ENCODE measurements at regions not wholly inside any gene's neighbourhood (a gene's known extent, or its start where the extent isn't known, plus 50 kb on each side); places are given as distances from the start of the nearest gene placed in this dataset.

GRCh38 chr16:82405736-82406135 is 221.0 kb upstream of the CDH13 start:
- Histone ChIP-seq H3K27me3 (no peaks in the 10 kb centered on the region), H3K9me3 (replicated peaks) (no peaks in the 10 kb centered on the region), H3K4me3 (no peak overlapping the region), H3K36me3 (no peaks in the 10 kb centered on the region), H3K4me1 (no peaks in the 10 kb centered on the region), H3K27ac (no peak overlapping the region)
- DNase-seq: no peak

GRCh38 chr16:82404586-82405315 is 222.0 kb upstream of the CDH13 start:
- no peak for DNase-seq
- no peaks in the 10 kb centered on the region for H3K9me3 ChIP-seq (replicated peaks)
- H3K27ac ChIP-seq: no peak overlapping the region
- no peaks in the 10 kb centered on the region for H3K4me1 ChIP-seq
- H3K27me3 ChIP-seq: no peaks in the 10 kb centered on the region
- no peaks in the 10 kb centered on the region for H3K36me3 ChIP-seq
- no peak overlapping the region for H3K4me3 ChIP-seq

- Histone ChIP-seq H3K27me3 (no peaks in the 10 kb centered on the region), H3K4me3 (no peak overlapping the region), H3K9me3 (replicated peaks) (no peaks in the 10 kb centered on the region), H3K27ac (no peak overlapping the region), H3K36me3 (no peaks in the 10 kb centered on the region), H3K4me1 (no peaks in the 10 kb centered on the region)
- DNase-seq: no peak
Observed at GRCh38 chr16:82402665-82403218, 224.0 kb upstream of the CDH13 start.

GRCh38 chr16:82400046-82400445 is 226.7 kb upstream of the CDH13 start:
- Histone ChIP-seq H3K36me3 (no peaks in the 10 kb centered on the region), H3K27me3 (no peaks in the 10 kb centered on the region)
- no peak for DNase-seq

GRCh38 chr16:82396509-82396908 is 226.5 kb upstream of the MPHOSPH6 start:
- no peaks in the 10 kb centered on the region for H3K9me3 ChIP-seq (replicated peaks)
- H3K27ac ChIP-seq: no peak overlapping the region
- no peak for DNase-seq
- H3K36me3 ChIP-seq: no peaks in the 10 kb centered on the region
- no peak overlapping the region for H3K4me3 ChIP-seq
- H3K4me1 ChIP-seq: no peaks in the 10 kb centered on the region
- no peaks in the 10 kb centered on the region for H3K27me3 ChIP-seq

More at GRCh38 chr16:82400046-82400445, 226.7 kb upstream of the CDH13 start:
- Histone ChIP-seq H3K4me1 (no peaks in the 10 kb centered on the region), H3K9me3 (replicated peaks) (no peaks in the 10 kb centered on the region), H3K4me3 (no peak overlapping the region), H3K27ac (no peak overlapping the region)

- no peaks in the 10 kb centered on the region for H3K27me3 ChIP-seq
Observed at GRCh38 chr16:82395212-82395611, 225.2 kb upstream of the MPHOSPH6 start.

GRCh38 chr16:82391690-82392089 is 221.7 kb upstream of the MPHOSPH6 start:
- H3K27ac ChIP-seq: no peak overlapping the region
- H3K4me1 ChIP-seq: no peaks in the 10 kb centered on the region
- no peaks in the 10 kb centered on the region for H3K27me3 ChIP-seq
- no peaks in the 10 kb centered on the region for H3K36me3 ChIP-seq
- DNase-seq: no peak
- H3K4me3 ChIP-seq: no peak overlapping the region
- no peaks in the 10 kb centered on the region for H3K9me3 ChIP-seq (replicated peaks)

More at GRCh38 chr16:82395212-82395611, 225.2 kb upstream of the MPHOSPH6 start:
- H3K4me3 ChIP-seq: no peak overlapping the region
- no peaks in the 10 kb centered on the region for H3K36me3 ChIP-seq
- H3K9me3 ChIP-seq (replicated peaks): no peaks in the 10 kb centered on the region
- no peak overlapping the region for H3K27ac ChIP-seq
- no peak for DNase-seq
- H3K4me1 ChIP-seq: no peaks in the 10 kb centered on the region

GRCh38 chr16:82389956-82390650 is 220.1 kb upstream of the MPHOSPH6 start:
- H3K4me3 ChIP-seq: no peak overlapping the region
- H3K4me1 ChIP-seq: no peaks in the 10 kb centered on the region
- no peaks in the 10 kb centered on the region for H3K27me3 ChIP-seq
- no peak for DNase-seq
- no peak overlapping the region for H3K27ac ChIP-seq
- no peaks in the 10 kb centered on the region for H3K36me3 ChIP-seq
- no peaks in the 10 kb centered on the region for H3K9me3 ChIP-seq (replicated peaks)

- DNase-seq: no peak
- Histone ChIP-seq H3K4me1 (no peaks in the 10 kb centered on the region), H3K27ac (no peak overlapping the region), H3K9me3 (replicated peaks) (no peaks in the 10 kb centered on the region), H3K36me3 (no peaks in the 10 kb centered on the region), H3K4me3 (no peak overlapping the region), H3K27me3 (no peaks in the 10 kb centered on the region)
Observed at GRCh38 chr16:82386761-82387160, 216.7 kb upstream of the MPHOSPH6 start.

- H3K4me1 ChIP-seq: no peaks in the 10 kb centered on the region
- no peaks in the 10 kb centered on the region for H3K9me3 ChIP-seq (replicated peaks)
- no peak overlapping the region for H3K27ac ChIP-seq
- no peaks in the 10 kb centered on the region for H3K36me3 ChIP-seq
- H3K4me3 ChIP-seq: no peak overlapping the region
- no peaks in the 10 kb centered on the region for H3K27me3 ChIP-seq
- no peak for DNase-seq
Observed at GRCh38 chr16:82384949-82385348, 214.9 kb upstream of the MPHOSPH6 start.

- H3K4me3 ChIP-seq: no peak overlapping the region
- peak; percentile 3 to 8 for DNase-seq
- H3K36me3 ChIP-seq: no peaks in the 10 kb centered on the region
- H3K4me1 ChIP-seq: no peaks in the 10 kb centered on the region
- H3K9me3 ChIP-seq (replicated peaks): no peaks in the 10 kb centered on the region
- H3K27ac ChIP-seq: no peak overlapping the region
- H3K27me3 ChIP-seq: no peaks in the 10 kb centered on the region
Observed at GRCh38 chr16:82384017-82384416, 214.0 kb upstream of the MPHOSPH6 start.

- H3K27ac ChIP-seq: no peak overlapping the region
- no peaks in the 10 kb centered on the region for H3K36me3 ChIP-seq
- DNase-seq: no peak
- H3K4me3 ChIP-seq: no peak overlapping the region
- H3K9me3 ChIP-seq (replicated peaks): no peaks in the 10 kb centered on the region
- no peaks in the 10 kb centered on the region for H3K4me1 ChIP-seq
- H3K27me3 ChIP-seq: no peaks in the 10 kb centered on the region
Observed at GRCh38 chr16:82382521-82382920, 212.5 kb upstream of the MPHOSPH6 start.

- Histone ChIP-seq H3K36me3 (no peaks in the 10 kb centered on the region), H3K27ac (no peak overlapping the region), H3K9me3 (replicated peaks) (no peaks in the 10 kb centered on the region), H3K4me1 (no peaks in the 10 kb centered on the region), H3K4me3 (no peak overlapping the region), H3K27me3 (no peaks in the 10 kb centered on the region)
- no peak for DNase-seq
Observed at GRCh38 chr16:82379551-82379950, 209.5 kb upstream of the MPHOSPH6 start.

GRCh38 chr16:82373976-82374375 is 204.0 kb upstream of the MPHOSPH6 start:
- Histone ChIP-seq H3K36me3 (no peaks in the 10 kb centered on the region), H3K27me3 (no peaks in the 10 kb centered on the region), H3K9me3 (replicated peaks) (no peaks in the 10 kb centered on the region), H3K4me1 (no peaks in the 10 kb centered on the region), H3K4me3 (no peak overlapping the region), H3K27ac (no peak overlapping the region)
- no peak for DNase-seq

GRCh38 chr16:82370282-82370681 is 200.3 kb upstream of the MPHOSPH6 start:
- Histone ChIP-seq H3K27me3 (no peaks in the 10 kb centered on the region), H3K36me3 (no peaks in the 10 kb centered on the region), H3K27ac (no peak overlapping the region), H3K4me1 (no peaks in the 10 kb centered on the region), H3K4me3 (no peak overlapping the region), H3K9me3 (replicated peaks) (no peaks in the 10 kb centered on the region)
- no peak for DNase-seq

Data from SJCRH30 (cell line).